HL-60 (cell line): ENCODE measurements at regions not wholly inside any gene's neighbourhood (a gene's known extent, or its start where the extent isn't known, plus 50 kb on each side); places are given as distances from the start of the nearest gene placed in this dataset.

Experiments
- DNase-seq, 2 experiments: peaks; one replicate each; pipeline ENCODE4 v3.0.0-alpha.2; 2010 to 2020; ENCODE audit warnings: low read depth in 1 of 2, low spot score in 1 of 2
- H3K27ac ChIP-seq: fragments of 250-450 bp; sonication (Bioruptor Pico); replicated peaks from 2 replicates; pipeline ENCODE4 v1.5.1; 2020; ENCODE audit warnings: mild to moderate bottlenecking, moderate library complexity
- H3K27me3 ChIP-seq: fragments of 250-450 bp; sonication (Bioruptor Pico); 2 replicates; pipeline ENCODE4 v1.5.1; 2021; ENCODE audit warnings: mild to moderate bottlenecking, moderate library complexity; ENCODE audit not compliant: insufficient read depth, poor library complexity, severe bottlenecking
- H3K4me3 ChIP-seq: replicated peaks from 2 replicates; pipeline ENCODE4 v1.5.1; 2011; ENCODE audit warnings: mild to moderate bottlenecking, control low read depth, low read length; ENCODE audit not compliant: insufficient read depth
- CTCF ChIP-seq: IDR thresholded peaks from one replicate; pipeline ENCODE4 v1.5.1; 2011; ENCODE audit warnings: low read length, control low read depth, inconsistent platforms; ENCODE audit not compliant: insufficient read depth
- GABPA ChIP-seq: IDR thresholded peaks from 2 replicates; pipeline ENCODE4 v1.6.1; 2012; ENCODE audit warnings: low read depth
- POLR2AphosphoS5 ChIP-seq: IDR thresholded peaks from 2 replicates; pipeline ENCODE4 v1.6.1; 2012; ENCODE audit warnings: low read depth
- REST ChIP-seq: IDR thresholded peaks from 2 replicates; pipeline ENCODE4 v1.6.1; 2012; ENCODE audit warnings: low read depth; ENCODE audit not compliant: insufficient replicate concordance
- SPI1 ChIP-seq: IDR thresholded peaks from 2 replicates; pipeline ENCODE4 v1.6.1; 2012; ENCODE audit warnings: low read depth, mild to moderate bottlenecking, borderline replicate concordance

- H3K27me3 ChIP-seq: no peaks in the 10 kb centered on the region
- H3K27ac ChIP-seq: no peak overlapping the region
- TF ChIP-seq POLR2AphosphoS5 (no peak), GABPA (no peak), SPI1 (no peak), REST (no peak)
- DNase-seq: no peak
- H3K4me3 ChIP-seq: no peak overlapping the region
These were observed 247.7 kb upstream of the IRS2 start for GRCh38 chr13:110034031-110034549.

- no peaks in the 10 kb centered on the region for H3K27me3 ChIP-seq
- no peak for DNase-seq
- no peak overlapping the region for H3K4me3 ChIP-seq
- no peak for TF ChIP-seq POLR2AphosphoS5
- TF ChIP-seq REST: no peak
- TF ChIP-seq SPI1: no peak
- no peak for TF ChIP-seq GABPA
- no peak for TF ChIP-seq CTCF
- H3K27ac ChIP-seq: no peak overlapping the region
These were observed 246.6 kb upstream of the IRS2 start for GRCh38 chr13:110032969-110033368.

- DNase-seq: no peak
- Histone ChIP-seq H3K27ac (no peak overlapping the region), H3K27me3 (no peaks in the 10 kb centered on the region), H3K4me3 (no peak overlapping the region)
- no peak for TF ChIP-seq POLR2AphosphoS5
- TF ChIP-seq CTCF: no peak
- no peak for TF ChIP-seq SPI1
- no peak for TF ChIP-seq GABPA
- no peak for TF ChIP-seq REST
These were observed 244.1 kb upstream of the IRS2 start for GRCh38 chr13:110030394-110030928.
